ENCODE measurements at regions not wholly inside any gene's neighbourhood (a gene's known extent, or its start where the extent isn't known, plus 50 kb on each side); places are given as distances from the start of the nearest gene placed in this dataset.
"Not testable (repeated sequence)": the region's sequence is repeated elsewhere in the genome, so short reads cannot be mapped to it uniquely, and the experiment has no call there.

DNA sequence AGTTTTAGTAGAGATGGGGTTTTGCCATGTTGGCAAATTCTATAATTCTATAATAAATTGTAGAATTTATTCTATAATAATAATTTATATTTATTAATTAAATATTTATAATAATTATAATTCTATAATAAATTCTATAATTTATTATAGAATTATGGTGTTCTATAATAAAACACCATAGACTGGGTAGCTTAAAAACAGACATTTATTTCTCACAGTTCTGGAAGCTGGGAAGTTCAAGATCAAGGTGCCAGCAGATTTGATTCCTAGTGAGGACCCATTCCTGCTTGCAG, 130.9 kb upstream of the PELI1 start:
- TF ChIP-seq, protein P1, sequence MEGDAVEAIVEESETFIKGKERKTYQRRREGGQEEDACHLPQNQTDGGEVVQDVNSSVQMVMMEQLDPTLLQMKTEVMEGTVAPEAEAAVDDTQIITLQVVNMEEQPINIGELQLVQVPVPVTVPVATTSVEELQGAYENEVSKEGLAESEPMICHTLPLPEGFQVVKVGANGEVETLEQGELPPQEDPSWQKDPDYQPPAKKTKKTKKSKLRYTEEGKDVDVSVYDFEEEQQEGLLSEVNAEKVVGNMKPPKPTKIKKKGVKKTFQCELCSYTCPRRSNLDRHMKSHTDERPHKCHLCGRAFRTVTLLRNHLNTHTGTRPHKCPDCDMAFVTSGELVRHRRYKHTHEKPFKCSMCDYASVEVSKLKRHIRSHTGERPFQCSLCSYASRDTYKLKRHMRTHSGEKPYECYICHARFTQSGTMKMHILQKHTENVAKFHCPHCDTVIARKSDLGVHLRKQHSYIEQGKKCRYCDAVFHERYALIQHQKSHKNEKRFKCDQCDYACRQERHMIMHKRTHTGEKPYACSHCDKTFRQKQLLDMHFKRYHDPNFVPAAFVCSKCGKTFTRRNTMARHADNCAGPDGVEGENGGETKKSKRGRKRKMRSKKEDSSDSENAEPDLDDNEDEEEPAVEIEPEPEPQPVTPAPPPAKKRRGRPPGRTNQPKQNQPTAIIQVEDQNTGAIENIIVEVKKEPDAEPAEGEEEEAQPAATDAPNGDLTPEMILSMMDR (IDR thresholded peaks at IDR 0.05; ENCODE audit: insufficient read depth, low read length, poor library complexity, severe bottlenecking), result no peak
- H3K4me3 ChIP-seq (replicated peaks; ENCODE audit: low read depth, low read length), result no peak overlapping the region
- H3K36me3 ChIP-seq (ENCODE audit: control insufficient read depth, insufficient read depth, low read length), result no peaks in the 10 kb centered on the region
- no peak for DNase-seq (ENCODE audit: extremely low read depth, insufficient read length)
- H3K27me3 ChIP-seq (replicated peaks; ENCODE audit: control insufficient read depth, insufficient read depth, low read length), result no peaks in the 10 kb centered on the region

DNA sequence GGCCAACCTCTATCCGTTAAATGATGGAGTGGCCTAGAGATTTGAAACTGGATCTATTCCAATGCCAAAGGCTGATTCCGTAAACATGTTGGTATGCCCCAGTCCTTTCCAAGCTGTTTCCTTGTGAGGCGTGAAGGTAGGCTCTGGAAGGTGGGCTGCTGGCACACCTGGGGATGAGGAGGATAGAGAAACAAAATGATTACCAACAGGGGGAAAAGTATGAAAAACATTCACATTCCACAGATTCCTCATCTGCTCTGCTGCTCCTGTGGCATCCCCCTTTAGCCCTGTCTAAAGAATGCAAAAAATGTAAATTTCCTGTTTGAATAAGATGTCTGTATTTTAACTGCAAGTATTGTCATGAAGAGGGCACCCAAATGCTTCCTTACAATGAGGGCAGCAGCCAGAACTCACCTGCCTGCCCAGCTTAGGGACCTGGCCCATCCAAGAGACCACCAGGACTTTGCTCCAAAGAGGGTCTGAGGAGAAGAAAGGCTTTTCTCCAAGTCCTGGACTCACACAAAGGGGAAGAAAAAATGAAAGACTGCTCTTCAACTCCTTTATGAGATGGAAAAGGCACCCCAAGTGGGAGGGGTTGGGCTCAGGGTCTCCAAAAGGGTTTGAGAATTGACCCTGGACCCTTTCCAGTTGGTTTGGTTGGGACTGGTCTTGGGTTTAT, 132.3 kb upstream of the PELI1 start:
- no peak overlapping the region for H3K4me3 ChIP-seq (replicated peaks; ENCODE audit: low read depth, low read length)
- no peaks in the 10 kb centered on the region for H3K36me3 ChIP-seq (ENCODE audit: control insufficient read depth, insufficient read depth, low read length)
- no peak for DNase-seq (ENCODE audit: extremely low read depth, insufficient read length)
- no peaks in the 10 kb centered on the region for H3K27me3 ChIP-seq (replicated peaks; ENCODE audit: control insufficient read depth, insufficient read depth, low read length)
- TF ChIP-seq, protein P1 (IDR thresholded peaks at IDR 0.05; ENCODE audit: insufficient read depth, low read length, poor library complexity, severe bottlenecking), result no peak

DNA sequence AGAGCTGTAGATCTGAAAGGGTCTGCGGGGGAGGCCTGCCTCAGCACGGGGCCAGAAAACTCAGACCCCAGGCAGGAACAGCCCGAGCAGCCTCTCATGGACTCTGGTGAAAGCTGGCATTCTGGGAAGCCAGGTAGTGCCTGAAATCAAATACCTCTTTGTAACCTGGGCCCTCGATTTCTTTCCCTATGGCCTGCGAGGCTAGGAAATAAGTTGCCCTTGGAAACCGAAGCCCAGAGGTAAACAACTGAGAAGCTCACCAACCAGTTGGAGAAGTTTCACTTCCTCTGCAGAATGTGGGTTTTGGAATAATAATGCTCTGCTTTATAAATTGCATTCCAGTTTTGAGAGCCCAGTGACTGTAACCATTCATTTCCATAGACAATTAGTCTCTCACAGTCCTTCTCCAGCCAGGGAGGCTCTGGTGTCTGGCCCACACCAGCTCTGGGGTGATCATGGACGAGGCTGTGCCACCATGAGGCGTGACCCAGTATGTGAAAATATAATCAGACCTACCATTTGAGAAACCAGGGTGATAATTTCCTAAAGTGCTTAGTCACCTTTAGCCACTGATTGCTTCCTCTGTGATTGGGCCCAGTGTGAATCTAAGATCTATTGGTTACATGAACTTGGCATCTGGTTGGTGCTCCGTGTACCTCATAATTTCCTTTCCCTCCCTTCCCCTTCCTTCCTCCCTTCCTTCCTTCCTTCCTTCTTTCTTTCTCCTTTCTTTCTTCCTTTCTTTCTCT, 133.1 kb upstream of the PELI1 start:
- DNase-seq (ENCODE audit: extremely low read depth, insufficient read length), result no peak
- Histone ChIP-seq H3K36me3 (ENCODE audit: control insufficient read depth, insufficient read depth, low read length) (no peaks in the 10 kb centered on the region), H3K4me3 (replicated peaks; ENCODE audit: low read depth, low read length) (no peak overlapping the region), H3K27me3 (replicated peaks; ENCODE audit: control insufficient read depth, insufficient read depth, low read length) (no peaks in the 10 kb centered on the region)
- TF ChIP-seq, protein P1 (IDR thresholded peaks at IDR 0.05; ENCODE audit: insufficient read depth, low read length, poor library complexity, severe bottlenecking), result no peak

DNA sequence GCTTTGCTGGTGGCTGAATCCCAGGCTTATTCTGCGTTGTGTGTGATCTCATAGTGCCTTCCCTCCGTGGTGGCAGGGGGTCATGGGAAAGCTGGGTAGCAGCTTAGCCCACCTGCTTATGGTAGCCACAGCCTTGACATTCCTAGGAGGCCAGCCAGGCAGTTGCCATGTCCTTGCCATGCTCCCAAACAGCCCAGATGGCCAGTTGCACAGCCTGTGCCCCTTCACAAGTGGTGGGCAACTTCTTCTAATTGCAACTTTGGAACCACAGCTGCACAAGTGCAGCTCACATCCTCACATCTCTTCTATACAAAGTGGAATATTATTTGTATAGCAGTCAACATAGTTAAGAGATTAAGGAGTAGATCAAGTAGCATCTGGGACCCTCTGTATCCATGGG, 136.6 kb upstream of the PELI1 start:
- not testable (repeated sequence) for H3K27me3 ChIP-seq (replicated peaks; ENCODE audit: control insufficient read depth, insufficient read depth, low read length); H3K36me3 ChIP-seq (ENCODE audit: control insufficient read depth, insufficient read depth, low read length); DNase-seq (ENCODE audit: extremely low read depth, insufficient read length); H3K4me3 ChIP-seq (replicated peaks; ENCODE audit: low read depth, low read length)

DNA sequence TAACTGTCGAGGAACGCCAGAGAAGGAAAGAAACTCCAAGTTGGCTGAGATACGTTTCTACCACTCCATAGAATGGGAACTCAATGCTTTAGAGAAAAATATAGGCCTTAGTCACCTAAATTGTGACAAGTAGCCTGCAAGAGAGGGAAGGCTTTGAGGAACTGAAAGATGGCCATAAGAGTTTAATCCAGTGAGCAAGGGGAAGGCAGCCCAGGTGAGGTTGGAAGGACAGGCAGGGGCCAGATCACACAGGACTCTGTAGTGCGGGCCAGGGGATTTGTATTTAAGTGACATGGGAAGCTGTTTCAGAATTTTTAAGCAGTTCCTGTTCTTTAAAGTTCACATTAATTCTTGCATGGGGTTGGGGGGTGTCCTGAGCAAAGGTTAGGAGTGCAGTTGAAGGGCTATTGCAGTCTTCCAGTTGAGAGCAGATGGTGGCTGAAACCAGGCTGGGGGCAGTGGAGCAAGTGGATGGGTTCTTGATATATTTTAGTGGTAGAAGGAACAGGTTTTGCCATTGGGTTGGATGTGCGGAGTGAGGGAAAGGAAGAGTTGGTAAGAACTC, 138.9 kb upstream of the PELI1 start:
- TF ChIP-seq, protein P1 (IDR thresholded peaks at IDR 0.05; ENCODE audit: insufficient read depth, low read length, poor library complexity, severe bottlenecking), result no peak
- H3K36me3 ChIP-seq (ENCODE audit: control insufficient read depth, insufficient read depth, low read length), result no peaks in the 10 kb centered on the region
- peak overlapping the region; percentile 6; the same call in 1 of the 2 replicates for H3K4me3 ChIP-seq (replicated peaks; ENCODE audit: low read depth, low read length)
- no peaks in the 10 kb centered on the region for H3K27me3 ChIP-seq (replicated peaks; ENCODE audit: control insufficient read depth, insufficient read depth, low read length)
- DNase-seq (ENCODE audit: extremely low read depth, insufficient read length), result no peak

DNA sequence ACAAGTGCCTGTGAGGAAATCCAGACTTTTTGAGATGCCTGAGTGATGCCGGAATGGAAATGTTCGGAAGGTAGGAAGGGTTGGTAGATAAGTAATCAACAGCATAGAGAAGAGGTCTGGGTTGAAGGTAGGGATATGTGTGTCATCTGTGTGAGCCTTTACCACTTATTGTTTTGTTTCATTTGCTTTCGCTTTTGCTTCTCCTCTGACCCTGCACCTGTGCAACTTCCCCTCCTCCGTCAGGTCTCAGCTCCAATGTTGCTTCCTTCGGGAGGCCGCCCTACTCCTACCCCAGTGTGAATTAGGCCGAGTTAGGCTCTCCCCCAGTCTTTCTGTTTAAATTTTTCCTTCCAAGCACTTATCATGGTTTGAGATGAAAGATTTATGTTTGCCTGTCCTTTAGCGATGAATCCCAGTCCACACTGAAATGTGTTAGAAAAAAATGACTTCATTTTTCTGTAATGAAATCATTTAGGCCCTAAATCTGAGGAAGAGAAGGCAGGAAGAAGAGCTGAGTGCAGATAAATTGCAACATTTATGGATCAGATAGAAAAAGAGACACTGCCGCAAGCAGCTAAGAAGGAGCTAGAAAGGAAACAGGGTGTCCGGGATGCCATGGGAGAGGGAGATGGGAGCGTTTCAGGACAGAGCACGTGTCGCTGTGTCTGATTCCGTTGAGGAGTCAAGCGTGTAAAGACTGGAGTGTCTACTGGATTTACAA, 139.6 kb upstream of the PELI1 start:
- DNase-seq (ENCODE audit: extremely low read depth, insufficient read length), result no peak
- TF ChIP-seq, protein P1 (IDR thresholded peaks at IDR 0.05; ENCODE audit: insufficient read depth, low read length, poor library complexity, severe bottlenecking), result no peak
- Histone ChIP-seq H3K36me3 (ENCODE audit: control insufficient read depth, insufficient read depth, low read length) (no peaks in the 10 kb centered on the region), H3K4me3 (replicated peaks; ENCODE audit: low read depth, low read length) (peak overlapping the region; percentile 12; the same call in 1 of the 2 replicates), H3K27me3 (replicated peaks; ENCODE audit: control insufficient read depth, insufficient read depth, low read length) (no peaks in the 10 kb centered on the region)

All from GM06990 (cell line).